ENCODE measurements at regions not wholly inside any gene's neighbourhood (a gene's known extent, or its start where the extent isn't known, plus 50 kb on each side); places are given as distances from the start of the nearest gene placed in this dataset.

GRCh38 chrX:44747969-44748368, 95.9 kb upstream of the DUSP21 start:
- TF ChIP-seq CTCF (IDR thresholded peaks at IDR 0.05; ENCODE audit: low read length) (no peak), EZH2phosphoT487 (IDR thresholded peaks at IDR 0.05; ENCODE audit: low read length) (no peak)
